ENCODE measurements at regions not wholly inside any gene's neighbourhood (a gene's known extent, or its start where the extent isn't known, plus 50 kb on each side); places are given as distances from the start of the nearest gene placed in this dataset.

- no peaks in the 10 kb centered on the region; the same call in 2 of the 3 replicates for H3K9me3 Mint-ChIP-seq
These were observed 975.5 kb downstream of the IGSF11 start for GRCh38 chr3:118059096-118059495.

DNA sequence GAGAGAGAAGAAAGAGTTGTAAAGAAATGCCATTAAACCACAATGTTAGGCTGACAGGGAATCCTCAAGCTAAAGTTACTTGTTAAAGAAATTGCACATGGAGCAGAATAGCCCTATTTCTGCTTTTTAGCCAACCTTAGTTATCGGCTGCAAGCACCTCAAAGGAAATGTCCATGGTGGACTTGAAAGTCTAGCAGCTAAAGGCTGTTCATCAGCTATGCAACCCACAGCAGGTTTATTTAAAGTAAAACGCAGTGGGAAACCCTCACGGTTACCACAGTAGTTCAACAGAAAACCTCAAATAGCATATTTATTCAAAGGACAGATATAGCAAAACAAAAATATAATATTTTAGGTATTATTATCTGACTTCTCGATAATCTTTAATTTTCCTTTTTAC, 967.2 kb downstream of the IGSF11 start:
- H3K27ac ChIP-seq (ENCODE audit: low read depth) = no peak overlapping the region
- ATAC-seq (no peak), DNase-seq (ENCODE audit: low spot score) (no peak)
- no peak overlapping the region for H3K27ac Mint-ChIP-seq
- no peaks in the 10 kb centered on the region for H4K20me1 ChIP-seq (replicated peaks; ENCODE audit: insufficient read depth)
- H3K4me3 Mint-ChIP-seq = no peak overlapping the region
- no peaks in the 10 kb centered on the region for H3K36me3 ChIP-seq (ENCODE audit: insufficient read depth)
- no peaks in the 10 kb centered on the region for H3K27me3 Mint-ChIP-seq (ENCODE audit: insufficient read depth, low read depth, poor library complexity)
- no peak overlapping the region for H3K4me3 ChIP-seq
- H3K4me1 Mint-ChIP-seq = no peaks in the 10 kb centered on the region
- no peaks in the 10 kb centered on the region; the same call in 1 of the 2 replicates for H3K9me2 ChIP-seq (ENCODE audit: insufficient read depth)
- no peaks in the 10 kb centered on the region for H3K4me1 ChIP-seq (ENCODE audit: insufficient read depth)
- H3K9me3 Mint-ChIP-seq = no peaks in the 10 kb centered on the region; the same call in 2 of the 3 replicates
- H3K79me2 ChIP-seq (replicated peaks; ENCODE audit: insufficient read depth) = no peaks in the 10 kb centered on the region
- no peak overlapping the region for H2AFZ ChIP-seq
- no peaks in the 10 kb centered on the region for H3F3A ChIP-seq (replicated peaks; ENCODE audit: low read depth)
- H3K27me3 ChIP-seq (ENCODE audit: insufficient read depth) = no peaks in the 10 kb centered on the region
- H3K36me3 Mint-ChIP-seq (ENCODE audit: low read depth) = no peaks in the 10 kb centered on the region; the same call in 2 of the 3 replicates
- no peak overlapping the region for H3K4me2 ChIP-seq
- TF ChIP-seq, protein P1, sequence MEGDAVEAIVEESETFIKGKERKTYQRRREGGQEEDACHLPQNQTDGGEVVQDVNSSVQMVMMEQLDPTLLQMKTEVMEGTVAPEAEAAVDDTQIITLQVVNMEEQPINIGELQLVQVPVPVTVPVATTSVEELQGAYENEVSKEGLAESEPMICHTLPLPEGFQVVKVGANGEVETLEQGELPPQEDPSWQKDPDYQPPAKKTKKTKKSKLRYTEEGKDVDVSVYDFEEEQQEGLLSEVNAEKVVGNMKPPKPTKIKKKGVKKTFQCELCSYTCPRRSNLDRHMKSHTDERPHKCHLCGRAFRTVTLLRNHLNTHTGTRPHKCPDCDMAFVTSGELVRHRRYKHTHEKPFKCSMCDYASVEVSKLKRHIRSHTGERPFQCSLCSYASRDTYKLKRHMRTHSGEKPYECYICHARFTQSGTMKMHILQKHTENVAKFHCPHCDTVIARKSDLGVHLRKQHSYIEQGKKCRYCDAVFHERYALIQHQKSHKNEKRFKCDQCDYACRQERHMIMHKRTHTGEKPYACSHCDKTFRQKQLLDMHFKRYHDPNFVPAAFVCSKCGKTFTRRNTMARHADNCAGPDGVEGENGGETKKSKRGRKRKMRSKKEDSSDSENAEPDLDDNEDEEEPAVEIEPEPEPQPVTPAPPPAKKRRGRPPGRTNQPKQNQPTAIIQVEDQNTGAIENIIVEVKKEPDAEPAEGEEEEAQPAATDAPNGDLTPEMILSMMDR (conservative IDR thresholded peaks at IDR 0.05; ENCODE audit: low read depth in 2 of 2) = no peak
- TF ChIP-seq EZH2phosphoT487 (IDR thresholded peaks at IDR 0.05; ENCODE audit: unreplicated experiment) = no peak
- TF ChIP-seq, protein P2, sequence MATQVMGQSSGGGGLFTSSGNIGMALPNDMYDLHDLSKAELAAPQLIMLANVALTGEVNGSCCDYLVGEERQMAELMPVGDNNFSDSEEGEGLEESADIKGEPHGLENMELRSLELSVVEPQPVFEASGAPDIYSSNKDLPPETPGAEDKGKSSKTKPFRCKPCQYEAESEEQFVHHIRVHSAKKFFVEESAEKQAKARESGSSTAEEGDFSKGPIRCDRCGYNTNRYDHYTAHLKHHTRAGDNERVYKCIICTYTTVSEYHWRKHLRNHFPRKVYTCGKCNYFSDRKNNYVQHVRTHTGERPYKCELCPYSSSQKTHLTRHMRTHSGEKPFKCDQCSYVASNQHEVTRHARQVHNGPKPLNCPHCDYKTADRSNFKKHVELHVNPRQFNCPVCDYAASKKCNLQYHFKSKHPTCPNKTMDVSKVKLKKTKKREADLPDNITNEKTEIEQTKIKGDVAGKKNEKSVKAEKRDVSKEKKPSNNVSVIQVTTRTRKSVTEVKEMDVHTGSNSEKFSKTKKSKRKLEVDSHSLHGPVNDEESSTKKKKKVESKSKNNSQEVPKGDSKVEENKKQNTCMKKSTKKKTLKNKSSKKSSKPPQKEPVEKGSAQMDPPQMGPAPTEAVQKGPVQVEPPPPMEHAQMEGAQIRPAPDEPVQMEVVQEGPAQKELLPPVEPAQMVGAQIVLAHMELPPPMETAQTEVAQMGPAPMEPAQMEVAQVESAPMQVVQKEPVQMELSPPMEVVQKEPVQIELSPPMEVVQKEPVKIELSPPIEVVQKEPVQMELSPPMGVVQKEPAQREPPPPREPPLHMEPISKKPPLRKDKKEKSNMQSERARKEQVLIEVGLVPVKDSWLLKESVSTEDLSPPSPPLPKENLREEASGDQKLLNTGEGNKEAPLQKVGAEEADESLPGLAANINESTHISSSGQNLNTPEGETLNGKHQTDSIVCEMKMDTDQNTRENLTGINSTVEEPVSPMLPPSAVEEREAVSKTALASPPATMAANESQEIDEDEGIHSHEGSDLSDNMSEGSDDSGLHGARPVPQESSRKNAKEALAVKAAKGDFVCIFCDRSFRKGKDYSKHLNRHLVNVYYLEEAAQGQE (IDR thresholded peaks at IDR 0.05; ENCODE audit: unreplicated experiment) = no peak
- TF ChIP-seq CREB1 (CRISPR knock-in tag; IDR thresholded peaks at IDR 0.05; ENCODE audit: low read depth) = no peak
- no peak for TF ChIP-seq JUNB (IDR thresholded peaks at IDR 0.05; ENCODE audit: unreplicated experiment)
- no peak for TF ChIP-seq ZNF331 (CRISPR knock-in tag; IDR thresholded peaks at IDR 0.05; ENCODE audit: low read depth)
- TF ChIP-seq EZH2 (IDR thresholded peaks at IDR 0.05; ENCODE audit: low read depth, unreplicated experiment) = no peak

More at GRCh38 chr3:118059096-118059495, 975.5 kb downstream of the IGSF11 start:
- no peak for DNase-seq (ENCODE audit: low spot score)
- no peak for ATAC-seq
- H3K4me1 Mint-ChIP-seq = no peaks in the 10 kb centered on the region
- no peak overlapping the region for H3K4me2 ChIP-seq
- TF ChIP-seq, protein P2 (IDR thresholded peaks at IDR 0.05; ENCODE audit: unreplicated experiment) = no peak
- TF ChIP-seq POLR2AphosphoS5 (IDR thresholded peaks at IDR 0.05; ENCODE audit: low read depth) (no peak), EZH2phosphoT487 (IDR thresholded peaks at IDR 0.05; ENCODE audit: unreplicated experiment) (no peak), NANOG (IDR thresholded peaks at IDR 0.05; ENCODE audit: borderline replicate concordance) (no peak), EZH2 (IDR thresholded peaks at IDR 0.05; ENCODE audit: low read depth, unreplicated experiment) (no peak)
- TF ChIP-seq, protein P3, sequence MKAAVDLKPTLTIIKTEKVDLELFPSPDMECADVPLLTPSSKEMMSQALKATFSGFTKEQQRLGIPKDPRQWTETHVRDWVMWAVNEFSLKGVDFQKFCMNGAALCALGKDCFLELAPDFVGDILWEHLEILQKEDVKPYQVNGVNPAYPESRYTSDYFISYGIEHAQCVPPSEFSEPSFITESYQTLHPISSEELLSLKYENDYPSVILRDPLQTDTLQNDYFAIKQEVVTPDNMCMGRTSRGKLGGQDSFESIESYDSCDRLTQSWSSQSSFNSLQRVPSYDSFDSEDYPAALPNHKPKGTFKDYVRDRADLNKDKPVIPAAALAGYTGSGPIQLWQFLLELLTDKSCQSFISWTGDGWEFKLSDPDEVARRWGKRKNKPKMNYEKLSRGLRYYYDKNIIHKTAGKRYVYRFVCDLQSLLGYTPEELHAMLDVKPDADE (IDR thresholded peaks at IDR 0.05) = no peak
- H3K4me1 ChIP-seq (ENCODE audit: insufficient read depth) = no peaks in the 10 kb centered on the region
- H3K36me3 ChIP-seq (ENCODE audit: insufficient read depth) = no peaks in the 10 kb centered on the region
- H3K27me3 Mint-ChIP-seq (ENCODE audit: insufficient read depth, low read depth, poor library complexity) = peaks cover under 1% of the 10 kb centered on the region
- no peak overlapping the region for H3K4me3 Mint-ChIP-seq
- H3K36me3 Mint-ChIP-seq (ENCODE audit: low read depth) = no peaks in the 10 kb centered on the region; the same call in 2 of the 3 replicates
- no peaks in the 10 kb centered on the region for H3F3A ChIP-seq (replicated peaks; ENCODE audit: low read depth)
- H3K4me3 ChIP-seq = no peak overlapping the region
- H3K9me2 ChIP-seq (ENCODE audit: insufficient read depth) = no peaks in the 10 kb centered on the region
- H4K20me1 ChIP-seq (replicated peaks; ENCODE audit: insufficient read depth) = no peaks in the 10 kb centered on the region
- no peaks in the 10 kb centered on the region for H3K79me2 ChIP-seq (replicated peaks; ENCODE audit: insufficient read depth)
- no peak overlapping the region for H2AFZ ChIP-seq
- H3K27ac ChIP-seq (ENCODE audit: low read depth) = no peak overlapping the region
- H3K27ac Mint-ChIP-seq = no peak overlapping the region
- H3K27me3 ChIP-seq (ENCODE audit: insufficient read depth) = no peaks in the 10 kb centered on the region

Measured in GM23338 (cell line).